Liver (tissue), 8 donors: ENCODE measurements at regions not wholly inside any gene's neighbourhood (a gene's known extent, or its start where the extent isn't known, plus 50 kb on each side); places are given as distances from the start of the nearest gene placed in this dataset.

Source experiments
- DNase-seq: peaks from one replicate; pipeline ENCODE4 v3.0.0-alpha.2; 2017; ENCODE audit warnings: low spot score
- H3K27ac ChIP-seq, 2 donors: one replicate each; pipeline ENCODE4 v1.7.0; 2013; ENCODE audit warnings: inconsistent platforms in 2 of 2, low read length in 2 of 2, control low read depth in 1 of 2, low read depth in 1 of 2, mild to moderate bottlenecking in 1 of 2
- H3K27me3 ChIP-seq, 4 donors: one replicate each; pipeline versions ENCODE4 v1.6.1 to v1.7.0; 2013; ENCODE audit warnings: low read length in 3 of 4, inconsistent platforms in 1 of 4, mild to moderate bottlenecking in 1 of 4, moderate library complexity in 1 of 4; ENCODE audit not compliant: control insufficient read depth in 4 of 4, insufficient read depth in 4 of 4
- H3K36me3 ChIP-seq, 4 donors: one replicate each; pipeline versions ENCODE4 v1.6.1 to v1.7.0; 2013; ENCODE audit warnings: low read length in 3 of 4, mild to moderate bottlenecking in 3 of 4, low read depth in 1 of 4, moderate library complexity in 1 of 4; ENCODE audit not compliant: control insufficient read depth in 4 of 4, insufficient read depth in 3 of 4
- H3K4me1 ChIP-seq, 4 donors: one replicate each; pipeline versions ENCODE4 v1.6.1 to v1.7.0; 2013; ENCODE audit warnings: low read length in 3 of 4, mild to moderate bottlenecking in 3 of 4, moderate library complexity in 1 of 4; ENCODE audit not compliant: control insufficient read depth in 4 of 4, insufficient read depth in 4 of 4
- H3K4me3 ChIP-seq, 3 donors: one replicate each; pipeline versions ENCODE4 v1.6.1 to v1.7.0; 2013; ENCODE audit warnings: low read length in 3 of 3, control low read depth in 1 of 3, low read depth in 1 of 3, mild to moderate bottlenecking in 1 of 3
- H3K9ac ChIP-seq, 2 donors: one replicate each; pipeline ENCODE4 v1.7.0; 2013; ENCODE audit warnings: low read length in 2 of 2, mild to moderate bottlenecking in 2 of 2, moderate library complexity in 2 of 2, control low read depth in 1 of 2, low read depth in 1 of 2
- H3K9me3 ChIP-seq, 4 donors: one replicate each; pipeline versions ENCODE4 v1.6.1 to v1.7.0; 2013; ENCODE audit warnings: low read length in 3 of 4; ENCODE audit not compliant: control insufficient read depth in 4 of 4
- EGR1 ChIP-seq, 2 donors: IDR thresholded peaks; 2 replicates each; pipeline ENCODE4 v1.6.1; 2016 to 2018; ENCODE audit warnings: antibody characterized with exemption in 2 of 2, low read depth in 2 of 2
- FOXA1 ChIP-seq: IDR thresholded peaks from 2 replicates; pipeline ENCODE4 v1.6.1; 2016; ENCODE audit warnings: antibody characterized with exemption
- FOXA2 ChIP-seq: IDR thresholded peaks from 2 replicates; pipeline ENCODE4 v1.6.1; 2016; ENCODE audit warnings: antibody characterized with exemption
- GABPA ChIP-seq, 2 donors: IDR thresholded peaks in 1 of 2; conservative IDR thresholded peaks in 1 of 2; 2 replicates each; pipeline ENCODE4 v1.6.1; 2016; ENCODE audit warnings: antibody characterized with exemption in 2 of 2, mild to moderate bottlenecking in 1 of 2, moderate library complexity in 1 of 2
- HNF4A ChIP-seq, 2 donors: conservative IDR thresholded peaks; 2 replicates each; pipeline ENCODE4 v1.6.1; 2016; ENCODE audit warnings: antibody characterized with exemption in 2 of 2, mild to moderate bottlenecking in 2 of 2
- HNF4G ChIP-seq: IDR thresholded peaks from 2 replicates; pipeline ENCODE4 v1.6.1; 2016; ENCODE audit warnings: antibody characterized with exemption
- JUND ChIP-seq, 2 donors: IDR thresholded peaks; 2 replicates each; pipeline ENCODE4 v1.6.1; 2016; ENCODE audit warnings: antibody characterized with exemption in 2 of 2
- NR2F2 ChIP-seq: IDR thresholded peaks from 2 replicates; pipeline ENCODE4 v1.6.1; 2016; ENCODE audit warnings: antibody characterized with exemption
- RAD21 ChIP-seq, 2 donors: IDR thresholded peaks; 2 replicates each; pipeline ENCODE4 v1.6.1; 2016; ENCODE audit warnings: antibody characterized with exemption in 2 of 2, mild to moderate bottlenecking in 2 of 2
- RXRA ChIP-seq, 2 donors: IDR thresholded peaks; 2 replicates each; pipeline ENCODE4 v1.6.1; 2017 to 2018; ENCODE audit warnings: antibody characterized with exemption in 2 of 2, mild to moderate bottlenecking in 1 of 2
- SP1 ChIP-seq: IDR thresholded peaks from 2 replicates; pipeline ENCODE4 v1.6.1; 2018; ENCODE audit warnings: antibody characterized with exemption, mild to moderate bottlenecking
- TAF1 ChIP-seq: conservative IDR thresholded peaks from 2 replicates; pipeline ENCODE4 v1.6.1; 2016; ENCODE audit warnings: antibody characterized with exemption, mild to moderate bottlenecking
- YY1 ChIP-seq: IDR thresholded peaks from 2 replicates; pipeline ENCODE4 v1.6.1; 2016; ENCODE audit warnings: antibody characterized with exemption, mild to moderate bottlenecking
- WGBS: extraction: QIAGEN DNeasy Blood & Tissue Kit; methylation state at CpG from one replicate; pipeline ENCODE4 v1.1.7; 2013; 5-methylcytosine and 5-hydroxymethylcytosine counted together
- TF ChIP-seq, protein P1 (sequence below): fragments of 150-350 bp; IDR thresholded peaks from 2 replicates; pipeline ENCODE4 v1.5.1; 2017; ENCODE audit warnings: improper control_type of control experiment, low read depth, low read length; ENCODE audit not compliant: missing input control
- TF ChIP-seq, protein P2 (sequence below): IDR thresholded peaks from 2 replicates; pipeline ENCODE4 v1.6.1; 2016; ENCODE audit warnings: antibody characterized with exemption
- TF ChIP-seq, protein P3 (sequence below): IDR thresholded peaks from 2 replicates; pipeline ENCODE4 v1.6.1; 2016; ENCODE audit warnings: antibody characterized with exemption
- TF ChIP-seq, protein P4 (sequence below): IDR thresholded peaks from 2 replicates; pipeline ENCODE4 v1.6.1; 2016; ENCODE audit warnings: antibody characterized with exemption
- TF ChIP-seq, protein P5 (sequence below): IDR thresholded peaks from 2 replicates; pipeline ENCODE4 v1.6.1; 2016; ENCODE audit warnings: antibody characterized with exemption, mild to moderate bottlenecking
- donor health status: healthy.
- donor health status: healthy.
- donor health status: healthy.
- donor health status: healthy.
- donor health status: healthy.

DNA sequence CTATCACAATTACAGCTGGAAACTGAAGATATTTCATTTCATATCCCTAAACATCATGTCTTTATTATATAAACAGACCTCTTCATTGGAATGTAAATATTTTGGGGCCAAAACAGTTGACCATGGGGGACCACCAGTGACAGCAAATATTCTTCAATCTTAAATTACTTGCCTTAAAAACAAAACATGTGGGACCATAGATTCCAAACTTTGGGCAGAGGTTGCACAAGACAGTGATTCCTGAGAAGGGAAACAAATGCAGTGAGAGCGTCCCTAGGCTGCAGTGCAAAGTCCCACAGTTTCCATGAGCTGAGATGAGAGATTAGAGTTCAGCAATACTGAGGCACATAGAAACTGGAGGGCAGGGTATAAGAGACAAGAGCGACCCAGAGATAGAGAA, 818.9 kb downstream of the CBLN2 start:
- TF ChIP-seq, protein P1, sequence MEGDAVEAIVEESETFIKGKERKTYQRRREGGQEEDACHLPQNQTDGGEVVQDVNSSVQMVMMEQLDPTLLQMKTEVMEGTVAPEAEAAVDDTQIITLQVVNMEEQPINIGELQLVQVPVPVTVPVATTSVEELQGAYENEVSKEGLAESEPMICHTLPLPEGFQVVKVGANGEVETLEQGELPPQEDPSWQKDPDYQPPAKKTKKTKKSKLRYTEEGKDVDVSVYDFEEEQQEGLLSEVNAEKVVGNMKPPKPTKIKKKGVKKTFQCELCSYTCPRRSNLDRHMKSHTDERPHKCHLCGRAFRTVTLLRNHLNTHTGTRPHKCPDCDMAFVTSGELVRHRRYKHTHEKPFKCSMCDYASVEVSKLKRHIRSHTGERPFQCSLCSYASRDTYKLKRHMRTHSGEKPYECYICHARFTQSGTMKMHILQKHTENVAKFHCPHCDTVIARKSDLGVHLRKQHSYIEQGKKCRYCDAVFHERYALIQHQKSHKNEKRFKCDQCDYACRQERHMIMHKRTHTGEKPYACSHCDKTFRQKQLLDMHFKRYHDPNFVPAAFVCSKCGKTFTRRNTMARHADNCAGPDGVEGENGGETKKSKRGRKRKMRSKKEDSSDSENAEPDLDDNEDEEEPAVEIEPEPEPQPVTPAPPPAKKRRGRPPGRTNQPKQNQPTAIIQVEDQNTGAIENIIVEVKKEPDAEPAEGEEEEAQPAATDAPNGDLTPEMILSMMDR = no peak
- no peak for TF ChIP-seq RAD21 (IDR thresholded peaks at IDR 0.05)
- DNase-seq = no peak
- H3K27me3 ChIP-seq = no peaks in the 10 kb centered on the region
- WGBS = 62% methylated on average over 2 of the region's 2 CpGs
- H3K9ac ChIP-seq = no peak overlapping the region
- no peaks in the 10 kb centered on the region for H3K4me1 ChIP-seq
- no peaks in the 10 kb centered on the region for H3K36me3 ChIP-seq
- H3K27ac ChIP-seq = no peak overlapping the region
- no peak overlapping the region for H3K4me3 ChIP-seq
- no peaks in the 10 kb centered on the region for H3K9me3 ChIP-seq

DNA sequence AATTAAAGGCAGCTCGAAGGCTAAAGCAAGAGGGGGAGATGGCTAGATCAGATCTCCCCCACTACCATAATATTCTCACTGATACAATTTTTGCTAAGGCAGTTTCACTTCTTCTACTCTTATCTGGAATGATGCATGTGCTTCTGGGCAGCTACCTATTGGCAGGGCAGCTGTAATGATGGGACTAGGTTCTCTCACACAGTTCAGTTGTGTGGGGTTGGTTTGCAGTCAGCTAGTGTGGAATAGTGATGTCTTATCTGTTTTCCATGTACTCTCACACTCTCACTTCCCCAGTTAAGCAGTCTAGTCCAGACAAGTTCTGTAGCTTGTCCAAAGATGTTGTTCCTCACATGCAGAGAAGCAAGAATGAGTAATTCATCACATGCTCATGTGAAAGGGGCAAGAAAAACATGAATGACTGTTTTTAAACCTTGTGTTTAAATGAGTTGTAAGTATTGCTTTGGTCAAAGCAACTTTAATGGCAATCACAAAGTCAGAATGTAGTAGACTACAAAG, 836.1 kb downstream of the CBLN2 start:
- WGBS = 42% methylated on average over 1 of the region's 1 CpG
- H3K4me3 ChIP-seq = no peak overlapping the region
- no peak for TF ChIP-seq HNF4A (conservative IDR thresholded peaks at IDR 0.05)
- TF ChIP-seq, protein P2, sequence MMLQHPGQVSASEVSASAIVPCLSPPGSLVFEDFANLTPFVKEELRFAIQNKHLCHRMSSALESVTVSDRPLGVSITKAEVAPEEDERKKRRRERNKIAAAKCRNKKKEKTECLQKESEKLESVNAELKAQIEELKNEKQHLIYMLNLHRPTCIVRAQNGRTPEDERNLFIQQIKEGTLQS = no peak
- TF ChIP-seq, protein P3, sequence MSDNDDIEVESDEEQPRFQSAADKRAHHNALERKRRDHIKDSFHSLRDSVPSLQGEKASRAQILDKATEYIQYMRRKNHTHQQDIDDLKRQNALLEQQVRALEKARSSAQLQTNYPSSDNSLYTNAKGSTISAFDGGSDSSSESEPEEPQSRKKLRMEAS = no peak
- TF ChIP-seq JUND (IDR thresholded peaks at IDR 0.05) = no peak
- no peak for TF ChIP-seq YY1
- no peak for TF ChIP-seq SP1
- TF ChIP-seq FOXA2 = no peak
- no peak for TF ChIP-seq NR2F2
- no peak for TF ChIP-seq HNF4G
- TF ChIP-seq RAD21 (IDR thresholded peaks at IDR 0.05) = no peak
- no peak for TF ChIP-seq RXRA (IDR thresholded peaks at IDR 0.05)
- TF ChIP-seq FOXA1 = no peak

DNA sequence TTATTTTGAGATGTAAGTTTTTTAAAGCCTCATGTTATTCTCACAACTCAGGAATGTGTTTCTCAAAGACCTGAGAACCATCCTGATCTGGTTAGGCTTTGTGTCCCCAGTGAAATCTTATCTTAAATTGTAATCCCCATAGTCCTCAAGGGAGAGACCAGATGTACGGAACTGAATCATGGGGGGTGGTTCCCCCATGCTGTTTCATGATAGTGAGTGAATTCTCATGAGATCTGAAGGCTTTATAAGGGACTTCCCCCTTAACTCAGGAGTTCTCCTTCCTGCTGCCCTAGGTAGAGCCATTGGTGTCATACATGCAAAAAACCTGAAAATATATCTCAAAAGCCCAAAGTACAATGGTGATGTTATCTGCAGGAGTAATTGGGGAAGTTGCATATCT, 836.7 kb downstream of the CBLN2 start:
- WGBS = 65% methylated on average over 1 of the region's 1 CpG
- TF ChIP-seq YY1 (no peak), NR2F2 (no peak), FOXA1 (no peak), GABPA (IDR thresholded peaks at IDR 0.05 in 1 of 2, conservative IDR thresholded peaks at IDR 0.05 in 1 of 2) (no peak), HNF4G (no peak), TAF1 (no peak), RXRA (IDR thresholded peaks at IDR 0.05) (no peak), FOXA2 (no peak), RAD21 (IDR thresholded peaks at IDR 0.05) (no peak), EGR1 (IDR thresholded peaks at IDR 0.05; ENCODE audit: low read depth in 2 of 2) (no peak), JUND (IDR thresholded peaks at IDR 0.05) (no peak)
- TF ChIP-seq, protein P2 = no peak
- TF ChIP-seq, protein P4, sequence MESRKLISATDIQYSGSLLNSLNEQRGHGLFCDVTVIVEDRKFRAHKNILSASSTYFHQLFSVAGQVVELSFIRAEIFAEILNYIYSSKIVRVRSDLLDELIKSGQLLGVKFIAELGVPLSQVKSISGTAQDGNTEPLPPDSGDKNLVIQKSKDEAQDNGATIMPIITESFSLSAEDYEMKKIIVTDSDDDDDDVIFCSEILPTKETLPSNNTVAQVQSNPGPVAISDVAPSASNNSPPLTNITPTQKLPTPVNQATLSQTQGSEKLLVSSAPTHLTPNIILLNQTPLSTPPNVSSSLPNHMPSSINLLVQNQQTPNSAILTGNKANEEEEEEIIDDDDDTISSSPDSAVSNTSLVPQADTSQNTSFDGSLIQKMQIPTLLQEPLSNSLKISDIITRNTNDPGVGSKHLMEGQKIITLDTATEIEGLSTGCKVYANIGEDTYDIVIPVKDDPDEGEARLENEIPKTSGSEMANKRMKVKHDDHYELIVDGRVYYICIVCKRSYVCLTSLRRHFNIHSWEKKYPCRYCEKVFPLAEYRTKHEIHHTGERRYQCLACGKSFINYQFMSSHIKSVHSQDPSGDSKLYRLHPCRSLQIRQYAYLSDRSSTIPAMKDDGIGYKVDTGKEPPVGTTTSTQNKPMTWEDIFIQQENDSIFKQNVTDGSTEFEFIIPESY = no peak
- TF ChIP-seq, protein P5, sequence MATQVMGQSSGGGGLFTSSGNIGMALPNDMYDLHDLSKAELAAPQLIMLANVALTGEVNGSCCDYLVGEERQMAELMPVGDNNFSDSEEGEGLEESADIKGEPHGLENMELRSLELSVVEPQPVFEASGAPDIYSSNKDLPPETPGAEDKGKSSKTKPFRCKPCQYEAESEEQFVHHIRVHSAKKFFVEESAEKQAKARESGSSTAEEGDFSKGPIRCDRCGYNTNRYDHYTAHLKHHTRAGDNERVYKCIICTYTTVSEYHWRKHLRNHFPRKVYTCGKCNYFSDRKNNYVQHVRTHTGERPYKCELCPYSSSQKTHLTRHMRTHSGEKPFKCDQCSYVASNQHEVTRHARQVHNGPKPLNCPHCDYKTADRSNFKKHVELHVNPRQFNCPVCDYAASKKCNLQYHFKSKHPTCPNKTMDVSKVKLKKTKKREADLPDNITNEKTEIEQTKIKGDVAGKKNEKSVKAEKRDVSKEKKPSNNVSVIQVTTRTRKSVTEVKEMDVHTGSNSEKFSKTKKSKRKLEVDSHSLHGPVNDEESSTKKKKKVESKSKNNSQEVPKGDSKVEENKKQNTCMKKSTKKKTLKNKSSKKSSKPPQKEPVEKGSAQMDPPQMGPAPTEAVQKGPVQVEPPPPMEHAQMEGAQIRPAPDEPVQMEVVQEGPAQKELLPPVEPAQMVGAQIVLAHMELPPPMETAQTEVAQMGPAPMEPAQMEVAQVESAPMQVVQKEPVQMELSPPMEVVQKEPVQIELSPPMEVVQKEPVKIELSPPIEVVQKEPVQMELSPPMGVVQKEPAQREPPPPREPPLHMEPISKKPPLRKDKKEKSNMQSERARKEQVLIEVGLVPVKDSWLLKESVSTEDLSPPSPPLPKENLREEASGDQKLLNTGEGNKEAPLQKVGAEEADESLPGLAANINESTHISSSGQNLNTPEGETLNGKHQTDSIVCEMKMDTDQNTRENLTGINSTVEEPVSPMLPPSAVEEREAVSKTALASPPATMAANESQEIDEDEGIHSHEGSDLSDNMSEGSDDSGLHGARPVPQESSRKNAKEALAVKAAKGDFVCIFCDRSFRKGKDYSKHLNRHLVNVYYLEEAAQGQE = no peak
- TF ChIP-seq, protein P1 = no peak

More for the DNA sequence above, 836.1 kb downstream of the CBLN2 start:
- Histone ChIP-seq H3K9ac (no peak overlapping the region), H3K9me3 (no peaks in the 10 kb centered on the region), H3K4me1 (no peaks in the 10 kb centered on the region), H3K36me3 (no peaks in the 10 kb centered on the region), H3K27me3 (no peaks in the 10 kb centered on the region), H3K27ac (no peak overlapping the region)
- no peak for DNase-seq

More for the DNA sequence above, 836.7 kb downstream of the CBLN2 start:
- no peaks in the 10 kb centered on the region for H3K36me3 ChIP-seq
- DNase-seq = no peak
- no peaks in the 10 kb centered on the region for H3K27me3 ChIP-seq
- no peaks in the 10 kb centered on the region for H3K9me3 ChIP-seq
- no peak overlapping the region for H3K4me3 ChIP-seq
- H3K4me1 ChIP-seq = no peaks in the 10 kb centered on the region
- H3K27ac ChIP-seq = no peak overlapping the region
- H3K9ac ChIP-seq = no peak overlapping the region
